HG02678 (cell line): ENCODE measurements at regions not wholly inside any gene's neighbourhood (a gene's known extent, or its start where the extent isn't known, plus 50 kb on each side); places are given as distances from the start of the nearest gene placed in this dataset.

Experiments used
- ATAC-seq: cut with Tn5 transposase; IDR thresholded peaks from one replicate; pipeline ENCODE4 v1.9.1; 2021; ENCODE audit warnings: mild to moderate bottlenecking, moderate library complexity; ENCODE audit not compliant: unreplicated experiment

GRCh38 chr21:16283516-16283915 is 553.7 kb downstream of the USP25 start:
- no peak for ATAC-seq

- ATAC-seq = no peak
Measured at GRCh38 chr21:16285605-16286126, 555.9 kb downstream of the USP25 start.

- no peak for ATAC-seq
Measured at GRCh38 chr21:16287046-16287445, 557.3 kb downstream of the USP25 start.

- ATAC-seq = no peak
Measured at GRCh38 chr21:16291296-16291695, 561.5 kb downstream of the USP25 start.

GRCh38 chr21:16294128-16294527 is 564.3 kb downstream of the USP25 start:
- no peak for ATAC-seq

DNA sequence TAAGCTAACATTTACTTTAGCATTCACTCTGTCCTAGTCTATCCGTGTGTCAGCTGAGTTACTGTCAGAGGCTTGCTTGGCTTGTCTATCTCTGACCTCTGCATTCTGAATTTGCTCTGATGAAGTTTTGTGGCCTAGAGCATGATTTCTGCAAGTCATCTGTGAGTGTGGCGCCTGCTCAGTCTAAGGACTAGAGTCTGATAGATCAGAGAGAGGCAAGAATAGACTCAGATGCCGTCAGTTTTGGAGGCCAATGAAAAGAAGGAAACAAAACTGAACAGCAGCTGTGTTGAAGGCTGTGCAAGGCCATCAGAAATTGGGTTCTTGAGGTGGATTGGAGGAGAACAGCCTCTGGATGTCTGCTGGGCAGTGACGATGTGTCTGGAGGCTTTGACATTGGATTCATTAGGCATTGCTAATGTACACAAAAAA is 573.1 kb downstream of the USP25 start:
- ATAC-seq = no peak

GRCh38 chr21:16304174-16305095 is 574.7 kb downstream of the USP25 start:
- no peak for ATAC-seq

DNA sequence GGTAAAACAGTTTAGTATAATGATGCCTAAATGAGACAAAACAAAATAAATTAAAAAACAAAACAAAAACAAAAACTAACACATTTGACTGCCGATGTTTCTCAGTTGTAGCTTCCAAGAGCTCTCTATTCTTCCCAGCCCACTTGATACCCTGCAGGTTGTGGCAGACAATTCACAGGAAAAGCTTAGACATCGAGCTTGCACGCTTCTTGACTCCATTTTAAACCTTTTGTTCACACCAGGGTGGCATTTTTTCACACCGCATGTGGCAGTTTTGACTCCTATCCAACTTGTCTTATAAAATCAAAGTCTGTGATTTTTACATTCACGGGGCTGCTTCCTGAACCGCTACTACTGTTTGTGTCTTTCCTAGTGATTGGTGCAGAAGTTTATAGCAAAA is 575.9 kb downstream of the USP25 start:
- ATAC-seq = no peak

GRCh38 chr21:16307256-16307655 is 577.5 kb downstream of the USP25 start:
- ATAC-seq = no peak

- ATAC-seq = no peak
Measured at GRCh38 chr21:16308269-16308668, 578.5 kb downstream of the USP25 start.

GRCh38 chr21:16309250-16309971 is 579.6 kb downstream of the USP25 start:
- no peak for ATAC-seq

- no peak for ATAC-seq
Measured at GRCh38 chr21:16310176-16310575, 580.4 kb downstream of the USP25 start.

DNA sequence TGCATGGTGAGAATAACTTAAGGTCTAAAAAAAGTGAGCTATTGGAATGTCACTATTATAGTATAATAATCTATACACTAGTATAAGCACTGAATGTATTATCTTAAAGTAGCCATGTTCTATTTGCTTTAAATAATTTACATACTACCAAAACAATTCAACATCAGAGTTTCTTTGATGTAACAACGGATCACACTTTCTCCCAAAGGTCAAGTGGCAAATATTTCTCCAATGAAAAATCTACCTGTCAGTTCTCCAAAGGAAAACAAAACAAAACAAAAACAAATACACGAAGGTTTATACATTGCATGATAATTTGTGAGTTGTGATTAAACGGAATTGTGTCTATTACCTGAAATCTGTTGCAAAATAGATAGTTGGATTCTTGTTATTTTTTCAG is 581.4 kb downstream of the USP25 start:
- ATAC-seq = no peak

DNA sequence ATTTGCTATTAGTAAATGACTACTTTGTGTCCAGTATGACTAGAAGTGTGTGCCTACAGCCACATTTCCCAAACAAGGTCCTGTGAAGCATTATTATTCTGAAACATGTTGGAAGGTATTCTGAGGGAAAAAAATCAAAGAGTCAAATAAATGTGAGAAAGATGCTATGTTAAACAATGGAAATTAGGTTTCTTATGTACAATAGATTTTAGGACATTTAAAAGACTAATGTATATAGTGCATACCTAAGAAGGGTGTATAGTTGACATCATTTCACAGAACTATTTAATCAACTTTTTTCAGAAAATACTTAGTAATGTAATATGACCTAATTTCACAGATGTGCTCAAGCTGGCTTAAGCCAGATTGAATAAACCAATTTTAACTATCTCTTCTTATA is 582.5 kb downstream of the USP25 start:
- no peak for ATAC-seq

- ATAC-seq = no peak
Measured at GRCh38 chr21:16315223-16315622, 585.4 kb downstream of the USP25 start.

DNA sequence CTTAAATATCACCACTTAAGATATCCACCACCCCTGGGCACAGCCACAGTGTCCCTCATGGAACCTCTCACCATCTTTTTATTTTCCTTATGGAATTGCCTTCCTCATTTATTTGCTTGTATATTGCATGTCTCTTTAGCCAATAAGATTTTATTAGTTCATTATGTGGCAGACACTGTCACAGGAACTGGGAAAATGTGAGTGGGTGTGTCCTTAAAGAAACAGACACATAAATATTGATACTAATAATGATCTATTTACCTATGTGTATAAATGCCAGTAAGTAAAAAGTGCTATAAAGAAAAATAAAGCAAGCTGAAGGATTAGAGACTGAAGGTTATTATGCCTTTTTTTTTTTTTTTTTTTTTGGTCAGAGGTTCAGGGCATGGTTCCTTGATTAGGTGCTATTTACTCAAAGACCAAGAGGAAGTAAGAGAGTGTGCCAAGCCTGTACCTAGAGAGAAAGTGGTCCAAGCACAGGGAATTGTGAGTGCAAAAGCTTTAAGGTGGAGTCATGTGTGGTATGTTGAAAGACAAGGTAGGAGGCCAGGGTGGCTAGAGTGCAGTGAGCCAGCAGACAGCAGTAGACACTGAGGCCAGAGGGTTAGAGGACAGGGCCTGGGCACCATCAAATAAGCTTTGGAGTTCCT is 589.0 kb downstream of the USP25 start:
- ATAC-seq = no peak

DNA sequence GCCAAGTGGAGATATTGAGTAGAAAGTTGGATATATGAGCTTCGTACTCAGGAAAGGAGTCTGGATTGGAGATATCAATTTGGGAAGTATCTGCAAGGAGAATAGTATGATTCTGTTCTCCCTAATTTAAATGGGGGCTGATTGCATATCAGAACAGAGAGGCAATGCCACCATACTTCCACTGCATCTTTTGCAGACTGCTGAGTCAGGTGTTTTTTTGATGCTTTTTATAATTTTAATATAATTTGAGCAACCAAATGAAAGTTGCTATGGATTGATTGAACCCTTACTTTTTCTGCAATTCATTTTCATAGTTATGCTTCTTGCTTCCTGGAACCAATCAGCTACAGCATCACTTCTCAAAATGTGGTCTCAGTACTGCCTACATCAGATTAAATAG is 590.3 kb downstream of the USP25 start:
- ATAC-seq = no peak

GRCh38 chr21:16322454-16322853 is 592.7 kb downstream of the USP25 start:
- no peak for ATAC-seq

DNA sequence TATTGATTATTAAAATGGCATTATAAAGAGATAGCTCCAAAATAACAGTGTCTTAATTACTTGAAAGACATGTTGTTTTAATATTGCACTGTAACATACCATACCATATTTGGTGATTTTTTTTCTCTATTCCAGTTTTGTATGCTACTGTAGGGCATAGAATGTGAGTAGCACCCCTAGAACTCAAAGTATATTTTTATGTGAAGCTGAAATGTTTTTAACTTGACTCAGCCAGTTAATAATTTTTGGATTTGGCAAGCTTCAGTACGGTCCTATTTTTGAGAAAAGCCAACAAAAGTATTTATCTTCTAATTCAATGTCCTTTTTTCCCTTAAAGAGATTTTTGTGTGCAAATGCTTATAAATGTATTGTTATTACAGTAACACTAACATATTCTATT is 593.8 kb downstream of the USP25 start:
- no peak for ATAC-seq

DNA sequence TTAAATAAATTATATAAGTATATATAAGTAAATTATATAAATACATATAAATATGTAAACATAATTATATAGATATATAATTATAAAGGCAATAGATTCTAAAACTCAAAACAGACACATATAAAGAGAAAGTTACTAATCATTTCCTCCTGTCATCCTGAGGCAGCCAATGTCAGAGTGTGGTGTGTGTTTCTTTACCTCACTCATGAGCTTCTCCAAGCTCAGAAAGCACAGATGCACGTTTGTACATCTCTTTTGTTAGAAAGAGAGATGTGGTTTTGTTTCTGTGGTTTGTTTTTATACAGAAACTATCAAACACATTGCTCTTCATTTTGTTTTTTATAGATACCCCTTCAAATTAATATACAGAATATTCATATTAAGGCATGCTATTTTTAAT is 594.8 kb downstream of the USP25 start:
- no peak for ATAC-seq
